Trophoblast cell (in vitro differentiated cells and primary cell): ENCODE measurements at regions not wholly inside any gene's neighbourhood (a gene's known extent, or its start where the extent isn't known, plus 50 kb on each side); places are given as distances from the start of the nearest gene placed in this dataset.
"Not testable (repeated sequence)": the region's sequence is repeated elsewhere in the genome, so short reads cannot be mapped to it uniquely, and the experiment has no call there.

Experiments used
- DNase-seq, 2 donors: peaks; one replicate each; pipeline ENCODE4 v3.0.0-alpha.2; 2016
- H2AFZ ChIP-seq: 2 replicates; pipeline ENCODE4 v1.6.1; 2013; ENCODE audit warnings: low read length, moderate library complexity, mild to moderate bottlenecking; ENCODE audit not compliant: insufficient read depth, poor library complexity
- H2AK5ac ChIP-seq: 2 replicates; pipeline ENCODE4 v1.6.1; 2013; ENCODE audit warnings: mild to moderate bottlenecking, low read length
- H2BK120ac ChIP-seq: 2 replicates; pipeline ENCODE4 v1.6.1; 2013; ENCODE audit warnings: low read length, mild to moderate bottlenecking, moderate library complexity; ENCODE audit not compliant: insufficient read depth, poor library complexity
- H2BK12ac ChIP-seq: 2 replicates; pipeline ENCODE4 v1.6.1; 2013; ENCODE audit warnings: mild to moderate bottlenecking, low read length, moderate library complexity
- H2BK5ac ChIP-seq: 2 replicates; pipeline ENCODE4 v1.6.1; 2013; ENCODE audit warnings: low read length, low read depth, moderate library complexity, mild to moderate bottlenecking; ENCODE audit not compliant: poor library complexity
- H3K14ac ChIP-seq: 2 replicates; pipeline ENCODE4 v1.6.1; 2013; ENCODE audit warnings: mild to moderate bottlenecking, low read length
- H3K18ac ChIP-seq: 2 replicates; pipeline ENCODE4 v1.6.1; 2013; ENCODE audit warnings: mild to moderate bottlenecking, low read length
- H3K23ac ChIP-seq: 2 replicates; pipeline ENCODE4 v1.6.1; 2013; ENCODE audit warnings: low read length
- H3K27ac ChIP-seq: 2 replicates; pipeline ENCODE4 v1.5.1; 2013; ENCODE audit warnings: low read depth, mild to moderate bottlenecking, inconsistent platforms, low read length, moderate library complexity
- H3K27me3 ChIP-seq: 2 replicates; pipeline ENCODE4 v1.6.1; 2013; ENCODE audit warnings: inconsistent platforms, mild to moderate bottlenecking, low read length, moderate library complexity; ENCODE audit not compliant: insufficient read depth
- H3K36me3 ChIP-seq, 2 experiments: 1 replicate in 1 of 2; 2 replicates in 1 of 2; pipeline ENCODE4 v1.6.1; 2013; ENCODE audit warnings: low read length in 2 of 2, mild to moderate bottlenecking in 2 of 2, moderate library complexity in 1 of 2; ENCODE audit not compliant: insufficient read depth in 2 of 2, control insufficient read depth in 1 of 2
- H3K4ac ChIP-seq: 2 replicates; pipeline ENCODE4 v1.6.1; 2013; ENCODE audit warnings: low read depth, mild to moderate bottlenecking, low read length, moderate library complexity
- H3K4me1 ChIP-seq, 2 experiments: 1 replicate in 1 of 2; 2 replicates in 1 of 2; pipeline ENCODE4 v1.6.1; 2013; ENCODE audit warnings: low read length in 2 of 2, mild to moderate bottlenecking in 2 of 2, moderate library complexity in 1 of 2; ENCODE audit not compliant: insufficient read depth in 2 of 2, control insufficient read depth in 1 of 2
- H3K4me2 ChIP-seq: 2 replicates; pipeline ENCODE4 v1.6.1; 2013; ENCODE audit warnings: inconsistent platforms, mild to moderate bottlenecking, low read length, moderate library complexity
- H3K4me3 ChIP-seq: 2 replicates; pipeline ENCODE4 v1.5.1; 2013; ENCODE audit warnings: mild to moderate bottlenecking, low read depth, low read length, inconsistent platforms
- H3K79me1 ChIP-seq: one replicate; pipeline ENCODE4 v1.6.1; 2013; ENCODE audit warnings: low read length
- H3K79me2 ChIP-seq: 2 replicates; pipeline ENCODE4 v1.6.1; 2013; ENCODE audit warnings: low read length, mild to moderate bottlenecking; ENCODE audit not compliant: control insufficient read depth, insufficient read depth, poor library complexity
- H3K9ac ChIP-seq: 2 replicates; pipeline ENCODE4 v1.6.1; 2013; ENCODE audit warnings: mild to moderate bottlenecking, low read length
- H3K9me3 ChIP-seq: 2 replicates; pipeline ENCODE4 v1.6.1; 2013; ENCODE audit warnings: low read depth, mild to moderate bottlenecking, control low read depth, inconsistent platforms, low read length; ENCODE audit not compliant: insufficient read depth
- H4K12ac ChIP-seq: 2 replicates; pipeline ENCODE4 v1.6.1; 2013; ENCODE audit warnings: low read depth, mild to moderate bottlenecking, low read length, moderate library complexity
- H4K8ac ChIP-seq: 2 replicates; pipeline ENCODE4 v1.6.1; 2013; ENCODE audit warnings: low read depth, mild to moderate bottlenecking, low read length, moderate library complexity
- H4K91ac ChIP-seq: one replicate; pipeline ENCODE4 v1.6.1; 2013; ENCODE audit warnings: low read depth, mild to moderate bottlenecking, low read length, moderate library complexity
- WGBS: extraction: QIAGEN DNeasy Blood & Tissue Kit; methylation state at CpG from one replicate; pipeline ENCODE4 v1.1.7; 2013; ENCODE audit warnings: missing lambda C conversion rate; ENCODE audit not compliant: insufficient read length, insufficient coverage; ENCODE audit errors: extremely low coverage; 5-methylcytosine and 5-hydroxymethylcytosine counted together

DNA sequence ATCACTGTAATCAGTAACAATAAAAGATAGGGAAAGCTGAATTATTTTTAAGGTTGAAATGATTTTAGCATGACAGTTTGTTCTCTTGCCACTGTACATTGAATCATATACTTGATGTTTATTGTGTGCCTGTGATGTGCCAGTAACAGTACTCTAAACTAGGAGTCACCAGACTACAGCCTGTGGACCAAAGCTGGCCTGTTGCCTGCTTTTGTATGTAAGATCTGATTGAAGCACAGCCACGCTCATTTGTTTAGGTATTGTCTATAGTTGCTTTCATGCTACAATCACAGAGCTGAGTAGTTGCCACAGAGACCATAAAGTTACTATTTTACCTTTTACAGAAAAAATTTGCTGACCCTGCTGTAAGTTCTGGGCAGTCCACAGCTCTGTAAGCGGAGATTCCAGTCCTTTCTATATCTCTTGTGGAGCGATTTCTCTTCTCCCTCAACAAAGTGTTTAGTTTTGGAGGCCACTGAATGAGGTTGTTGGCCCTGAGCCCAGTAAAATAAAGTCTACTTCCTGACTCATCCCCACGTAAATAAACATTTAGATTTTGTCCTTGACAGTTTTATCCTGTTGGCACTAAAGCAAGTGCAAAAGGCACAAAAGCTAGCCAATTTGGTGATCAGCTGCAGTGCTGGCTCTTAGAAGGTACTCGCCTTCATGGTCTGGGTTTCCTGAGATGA is 173.7 kb upstream of the VKORC1L1 start:
- H3K4me2 ChIP-seq, H3K14ac ChIP-seq, H3K79me1 ChIP-seq, H3K79me2 ChIP-seq, DNase-seq, H3K9ac ChIP-seq, H2AFZ ChIP-seq, H3K23ac ChIP-seq, H2BK12ac ChIP-seq, H4K91ac ChIP-seq, H3K36me3 ChIP-seq, H4K8ac ChIP-seq, H3K4me3 ChIP-seq, H3K27ac ChIP-seq, H3K18ac ChIP-seq, H3K4ac ChIP-seq, H2BK120ac ChIP-seq, H2BK5ac ChIP-seq, H3K4me1 ChIP-seq, H3K27me3 ChIP-seq, H2AK5ac ChIP-seq, H3K9me3 ChIP-seq, H4K12ac ChIP-seq: not testable (repeated sequence)
- no CpG with 5 or more reads among the region's 5 CpGs for WGBS

GRCh38 chr7:65699715-65700356 is 173.0 kb upstream of the VKORC1L1 start:
- DNase-seq, H2AFZ ChIP-seq, H3K9ac ChIP-seq, H4K91ac ChIP-seq, H3K27ac ChIP-seq, H3K36me3 ChIP-seq, H3K9me3 ChIP-seq, H2BK5ac ChIP-seq, H3K4ac ChIP-seq, H3K4me3 ChIP-seq, H3K79me2 ChIP-seq, H2BK12ac ChIP-seq, H4K8ac ChIP-seq, H2BK120ac ChIP-seq, H3K23ac ChIP-seq, H3K79me1 ChIP-seq, H3K4me1 ChIP-seq, H3K18ac ChIP-seq, H4K12ac ChIP-seq, H3K14ac ChIP-seq, H2AK5ac ChIP-seq, H3K4me2 ChIP-seq, H3K27me3 ChIP-seq: not testable (repeated sequence)
- WGBS: no CpG with 5 or more reads among the region's 6 CpGs

GRCh38 chr7:65719123-65719798 is 153.6 kb upstream of the VKORC1L1 start:
- H3K27ac ChIP-seq, H2BK120ac ChIP-seq, H3K4me3 ChIP-seq, H2AFZ ChIP-seq, H2BK12ac ChIP-seq, H3K23ac ChIP-seq, DNase-seq, H4K8ac ChIP-seq, H3K27me3 ChIP-seq, H4K91ac ChIP-seq, H3K9ac ChIP-seq, H4K12ac ChIP-seq, H3K79me2 ChIP-seq, H3K4me2 ChIP-seq, H3K9me3 ChIP-seq, H2BK5ac ChIP-seq, H3K4ac ChIP-seq, H3K79me1 ChIP-seq, H3K36me3 ChIP-seq, H3K14ac ChIP-seq, H3K4me1 ChIP-seq, H3K18ac ChIP-seq, H2AK5ac ChIP-seq: not testable (repeated sequence)
- WGBS: no CpG with 5 or more reads among the region's 4 CpGs

- Histone ChIP-seq H3K27me3 (no peaks in the 10 kb centered on the region), H4K8ac (no peak overlapping the region), H3K79me2 (no peaks in the 10 kb centered on the region), H3K4me3 (no peak overlapping the region), H3K23ac (no peak overlapping the region), H3K79me1 (no peaks in the 10 kb centered on the region), H4K12ac (no peak overlapping the region), H3K36me3 (no peaks in the 10 kb centered on the region), H3K14ac (no peak overlapping the region), H3K18ac (no peak overlapping the region), H3K4ac (no peak overlapping the region), H2BK120ac (no peak overlapping the region), H3K4me2 (no peak overlapping the region), H2AK5ac (no peak overlapping the region), H4K91ac (no peak overlapping the region), H3K9ac (no peak overlapping the region), H2BK5ac (no peak overlapping the region), H3K4me1 (no peaks in the 10 kb centered on the region), H3K27ac (no peak overlapping the region), H2AFZ (no peak overlapping the region), H2BK12ac (no peak overlapping the region), H3K9me3 (no peaks in the 10 kb centered on the region)
- no CpG with 5 or more reads among the region's 11 CpGs for WGBS
- peak; percentile 41 to 75 for DNase-seq
Observed at GRCh38 chr7:65722361-65722792, 150.5 kb upstream of the VKORC1L1 start.
